G401.6 (cell line): ENCODE measurements at regions not wholly inside any gene's neighbourhood (a gene's known extent, or its start where the extent isn't known, plus 50 kb on each side); places are given as distances from the start of the nearest gene placed in this dataset.

Experiments used
- FAIRE-seq: peaks from 2 replicates; lab custom pipeline; 2012; peaks lifted over from hg19 to GRCh38; lab: Jason Lieb, UNC

- no peak for FAIRE-seq
Observed at GRCh38 chr4:160848489-160848888, 1315.3 kb downstream of the FSTL5 start.

- FAIRE-seq: no peak
Observed at GRCh38 chr4:160848901-160849760, 1314.7 kb downstream of the FSTL5 start.

DNA sequence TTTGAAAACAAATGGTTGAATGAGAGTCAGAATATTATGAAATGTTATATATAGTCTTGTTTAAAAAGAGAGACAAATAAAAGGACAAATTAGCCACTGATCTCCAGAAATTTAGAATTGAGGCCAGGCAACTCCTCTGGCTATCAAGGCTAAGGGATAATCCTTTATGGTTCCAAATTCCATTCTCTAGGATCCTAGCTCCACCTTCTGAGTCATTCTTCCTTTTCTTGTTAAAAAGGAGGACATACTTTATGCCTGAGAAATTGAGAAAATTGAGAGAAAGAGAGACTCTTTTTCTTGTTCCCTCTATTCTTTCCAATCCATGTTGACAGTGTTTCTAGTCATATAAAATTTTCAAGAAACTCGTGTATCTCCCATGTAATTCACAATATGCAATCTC is 1299.5 kb downstream of the FSTL5 start:
- no peak for FAIRE-seq

GRCh38 chr4:160869899-160870298 is 1293.9 kb downstream of the FSTL5 start:
- FAIRE-seq: no peak

DNA sequence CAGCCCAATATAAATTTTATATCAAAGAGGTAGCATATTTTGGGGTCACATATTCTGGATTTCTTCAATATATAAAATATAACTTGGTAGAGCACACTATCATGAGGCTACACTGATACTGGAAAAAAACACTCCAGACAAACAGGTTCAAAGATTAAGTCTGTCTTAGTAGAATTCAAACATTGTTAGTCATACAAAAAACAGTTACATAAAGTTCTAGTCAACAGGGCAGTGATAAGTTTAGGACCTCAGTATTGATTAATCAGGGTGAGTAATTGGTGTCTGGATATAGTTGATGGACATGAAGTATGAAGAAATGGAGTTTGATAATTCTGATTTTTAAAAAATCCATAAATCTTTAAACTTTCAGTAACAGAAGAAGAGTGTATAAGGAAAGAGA is 1291.3 kb downstream of the FSTL5 start:
- FAIRE-seq: no peak

DNA sequence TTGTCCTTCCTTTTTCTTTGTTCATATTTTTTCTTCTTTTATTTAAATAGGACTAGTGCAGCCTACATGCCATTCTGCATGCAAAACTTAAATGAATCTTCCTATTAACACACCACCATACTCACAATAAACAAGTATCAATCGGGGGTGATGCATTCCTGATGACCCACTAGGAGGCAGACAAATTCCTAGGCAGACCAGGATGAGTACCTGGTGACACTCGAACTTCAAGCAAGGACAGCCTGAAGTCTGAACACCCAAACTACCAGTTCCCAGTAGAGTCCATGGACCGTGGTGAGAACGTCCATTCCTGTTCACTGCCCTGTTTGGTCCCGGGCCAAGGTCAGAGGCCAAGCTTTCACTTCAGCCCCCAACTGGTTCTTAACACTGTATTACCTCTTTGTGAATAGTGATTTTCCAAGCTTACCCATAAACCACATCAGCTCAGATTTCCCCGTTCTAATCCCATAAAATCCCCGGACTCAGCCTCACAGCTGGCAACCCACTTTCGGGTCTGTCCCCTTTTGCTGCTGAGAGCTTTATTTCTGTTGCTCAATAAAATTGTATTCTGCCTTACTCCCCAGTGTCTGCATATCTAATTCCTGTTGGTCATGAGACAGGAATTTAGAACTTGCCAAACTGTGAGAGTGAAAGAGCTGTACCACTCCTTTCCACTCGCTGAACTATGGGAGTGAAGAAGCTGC is 1286.6 kb downstream of the FSTL5 start:
- FAIRE-seq: no peak

GRCh38 chr4:160880180-160880579 is 1283.6 kb downstream of the FSTL5 start:
- no peak for FAIRE-seq

- FAIRE-seq: no peak
Observed at GRCh38 chr4:160887668-160888067, 1276.1 kb downstream of the FSTL5 start.

DNA sequence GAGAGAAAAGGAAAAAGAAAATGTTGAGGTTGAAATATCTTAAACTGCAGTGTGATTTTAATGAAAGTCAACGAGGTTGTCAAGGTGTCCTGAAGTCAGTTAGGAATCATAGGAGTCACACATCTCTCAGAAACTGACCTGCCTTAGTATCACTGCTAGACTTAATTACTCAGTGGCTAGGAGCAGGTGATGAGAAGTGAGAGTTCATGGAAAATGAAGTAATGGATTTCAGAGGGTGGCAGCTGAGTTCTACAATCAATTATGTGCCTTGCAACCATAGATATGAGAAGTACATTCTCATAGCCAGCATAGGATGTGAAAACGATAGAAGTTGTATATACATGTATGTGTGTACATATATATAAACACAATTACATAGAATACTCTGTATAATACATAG is 1269.7 kb downstream of the FSTL5 start:
- no peak for FAIRE-seq

- FAIRE-seq: no peak
Observed at GRCh38 chr4:160894809-160895208, 1269.0 kb downstream of the FSTL5 start.

- FAIRE-seq: no peak
Observed at GRCh38 chr4:160927311-160927710, 1236.5 kb downstream of the FSTL5 start.

GRCh38 chr4:160928482-160928881 is 1235.3 kb downstream of the FSTL5 start:
- no peak for FAIRE-seq

GRCh38 chr4:160947653-160948052 is 1216.1 kb downstream of the FSTL5 start:
- FAIRE-seq: no peak

DNA sequence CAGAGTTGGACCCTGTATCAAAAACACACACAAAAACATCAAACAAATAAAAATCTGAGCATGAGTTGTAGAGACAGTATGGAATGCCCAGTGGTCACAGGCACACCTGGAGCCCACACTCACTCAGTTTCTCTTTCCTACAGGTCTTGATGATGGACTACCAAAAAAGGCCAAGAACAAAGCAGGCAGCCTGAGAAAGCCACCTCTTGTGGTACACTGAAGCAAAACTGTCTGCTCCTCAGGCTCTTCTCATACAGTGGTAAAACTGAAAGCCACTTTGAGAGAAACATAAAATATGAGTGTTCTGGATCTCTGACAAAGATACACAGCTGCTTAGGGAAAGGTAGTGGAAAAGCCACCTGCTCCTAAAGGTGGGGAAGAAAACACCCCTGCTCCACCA is 1206.9 kb downstream of the FSTL5 start:
- no peak for FAIRE-seq

GRCh38 chr4:160969925-160970324 is 1193.9 kb downstream of the FSTL5 start:
- FAIRE-seq: no peak

GRCh38 chr4:160980091-160980490 is 1183.7 kb downstream of the FSTL5 start:
- no peak for FAIRE-seq

DNA sequence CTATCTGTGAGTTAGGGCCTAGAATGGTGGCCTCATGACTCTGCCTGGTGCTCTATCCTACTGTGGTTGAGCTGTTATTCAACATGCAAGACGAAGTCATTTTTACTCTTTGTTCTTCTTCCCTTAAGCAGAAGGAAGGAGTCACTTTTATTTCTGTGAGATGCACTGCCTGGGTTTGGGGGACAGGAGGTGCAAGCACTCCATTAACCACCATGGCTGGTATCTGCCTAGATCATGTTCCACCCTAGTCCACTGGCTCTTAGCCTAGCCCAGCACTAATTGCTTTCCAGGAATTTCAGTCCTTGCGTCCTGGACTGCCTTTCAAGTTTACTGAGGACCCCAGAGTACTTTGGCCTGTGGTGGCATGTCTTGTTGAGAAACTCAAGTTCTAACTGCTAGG is 1182.7 kb downstream of the FSTL5 start:
- no peak for FAIRE-seq

- FAIRE-seq: no peak
Observed at GRCh38 chr4:160983035-160983434, 1180.8 kb downstream of the FSTL5 start.

- no peak for FAIRE-seq
Observed at GRCh38 chr4:161002386-161002785, 1161.4 kb downstream of the FSTL5 start.

DNA sequence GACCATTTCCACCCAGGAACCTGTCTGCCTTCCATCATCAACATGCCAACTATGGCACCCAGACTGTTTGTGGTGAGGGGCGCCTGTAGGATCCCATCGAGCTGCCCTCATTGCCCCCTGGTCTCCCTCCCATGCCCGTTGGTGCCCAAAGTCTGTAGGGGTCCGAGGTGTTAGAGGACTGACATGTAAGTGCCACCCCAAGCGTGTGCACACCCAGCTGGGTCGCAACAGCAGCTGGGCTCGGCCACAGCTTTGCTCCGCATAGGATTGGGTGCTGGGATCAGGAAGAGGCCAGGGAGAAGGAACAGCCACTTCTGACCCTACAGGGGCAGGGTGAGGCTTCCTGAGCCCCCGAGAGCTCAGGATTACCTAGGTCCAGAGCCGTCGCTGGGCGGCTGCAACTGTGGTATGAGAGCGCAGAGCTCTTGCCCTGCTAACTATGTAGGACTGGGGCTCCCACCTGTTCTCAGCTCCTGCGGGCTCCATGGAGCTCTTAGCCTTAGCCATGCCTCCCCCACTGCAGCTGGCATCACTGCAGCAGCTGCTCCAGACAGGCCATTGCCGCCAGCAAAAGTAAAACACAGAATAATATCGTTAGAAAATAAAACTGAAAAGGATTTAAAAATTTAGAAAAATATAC is 1160.3 kb downstream of the FSTL5 start:
- no peak for FAIRE-seq

GRCh38 chr4:161005746-161006145 is 1158.1 kb downstream of the FSTL5 start:
- no peak for FAIRE-seq

DNA sequence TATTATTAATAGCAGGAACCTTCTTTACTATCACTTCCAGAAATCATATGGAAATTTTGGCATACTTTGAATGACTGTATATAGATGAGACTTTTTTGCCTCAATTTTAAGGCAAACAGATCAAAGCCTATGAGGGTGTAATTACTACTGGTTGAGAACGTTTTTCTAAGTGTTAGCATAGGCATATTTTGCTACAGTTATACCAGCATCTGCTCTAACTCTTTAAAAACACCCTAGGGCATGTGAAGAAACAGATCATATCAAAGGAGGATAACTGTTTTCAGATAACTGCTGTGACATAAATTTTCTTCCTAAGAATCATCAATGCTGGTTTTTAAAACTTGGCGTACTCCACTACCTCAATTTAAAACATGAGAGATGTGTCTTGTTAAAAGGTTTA is 1155.3 kb downstream of the FSTL5 start:
- FAIRE-seq: no peak

DNA sequence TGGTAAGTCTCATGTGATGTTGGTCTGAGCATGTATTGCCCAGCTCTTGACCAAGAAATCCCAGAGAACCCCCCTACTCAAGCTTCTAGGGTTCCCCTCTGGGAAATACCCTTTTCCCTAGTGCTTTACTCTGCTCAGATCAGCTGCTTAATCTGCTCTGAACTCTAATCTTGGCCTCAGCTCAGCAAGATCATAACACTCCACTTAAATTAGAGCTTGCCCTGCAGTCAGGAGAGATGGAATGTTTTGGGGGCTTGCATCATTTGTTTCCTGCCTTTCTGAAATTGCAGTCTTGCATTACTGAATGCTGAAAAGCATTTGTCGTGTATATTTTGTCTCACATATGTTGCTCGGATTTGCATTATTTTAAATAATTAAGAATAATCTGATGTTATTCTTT is 1153.6 kb downstream of the FSTL5 start:
- FAIRE-seq: no peak
